Retinal pigment epithelial cell (primary cell): ENCODE measurements at regions not wholly inside any gene's neighbourhood (a gene's known extent, or its start where the extent isn't known, plus 50 kb on each side); places are given as distances from the start of the nearest gene placed in this dataset.
"Not testable (repeated sequence)": the region's sequence is repeated elsewhere in the genome, so short reads cannot be mapped to it uniquely, and the experiment has no call there.

Source experiments
- DNase-seq: peaks from one replicate; pipeline ENCODE4 v3.0.0-alpha.2; 2010; ENCODE audit warnings: low read depth
- H3K4me3 ChIP-seq: 2 replicates; pipeline ENCODE4 v1.5.1; 2011; ENCODE audit warnings: mild to moderate bottlenecking, low read length, control low read depth, moderate library complexity
- TF ChIP-seq, protein P1 (sequence below): conservative IDR thresholded peaks from 2 replicates; pipeline ENCODE4 v1.5.1; 2011; ENCODE audit warnings: low read depth, low read length, control low read depth, inconsistent platforms

GRCh38 chr11:80284946-80285785, 844.3 kb upstream of the TENM4 start:
- TF ChIP-seq, protein P1, sequence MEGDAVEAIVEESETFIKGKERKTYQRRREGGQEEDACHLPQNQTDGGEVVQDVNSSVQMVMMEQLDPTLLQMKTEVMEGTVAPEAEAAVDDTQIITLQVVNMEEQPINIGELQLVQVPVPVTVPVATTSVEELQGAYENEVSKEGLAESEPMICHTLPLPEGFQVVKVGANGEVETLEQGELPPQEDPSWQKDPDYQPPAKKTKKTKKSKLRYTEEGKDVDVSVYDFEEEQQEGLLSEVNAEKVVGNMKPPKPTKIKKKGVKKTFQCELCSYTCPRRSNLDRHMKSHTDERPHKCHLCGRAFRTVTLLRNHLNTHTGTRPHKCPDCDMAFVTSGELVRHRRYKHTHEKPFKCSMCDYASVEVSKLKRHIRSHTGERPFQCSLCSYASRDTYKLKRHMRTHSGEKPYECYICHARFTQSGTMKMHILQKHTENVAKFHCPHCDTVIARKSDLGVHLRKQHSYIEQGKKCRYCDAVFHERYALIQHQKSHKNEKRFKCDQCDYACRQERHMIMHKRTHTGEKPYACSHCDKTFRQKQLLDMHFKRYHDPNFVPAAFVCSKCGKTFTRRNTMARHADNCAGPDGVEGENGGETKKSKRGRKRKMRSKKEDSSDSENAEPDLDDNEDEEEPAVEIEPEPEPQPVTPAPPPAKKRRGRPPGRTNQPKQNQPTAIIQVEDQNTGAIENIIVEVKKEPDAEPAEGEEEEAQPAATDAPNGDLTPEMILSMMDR = no peak
- DNase-seq = no peak
- H3K4me3 ChIP-seq = no peak overlapping the region

DNA sequence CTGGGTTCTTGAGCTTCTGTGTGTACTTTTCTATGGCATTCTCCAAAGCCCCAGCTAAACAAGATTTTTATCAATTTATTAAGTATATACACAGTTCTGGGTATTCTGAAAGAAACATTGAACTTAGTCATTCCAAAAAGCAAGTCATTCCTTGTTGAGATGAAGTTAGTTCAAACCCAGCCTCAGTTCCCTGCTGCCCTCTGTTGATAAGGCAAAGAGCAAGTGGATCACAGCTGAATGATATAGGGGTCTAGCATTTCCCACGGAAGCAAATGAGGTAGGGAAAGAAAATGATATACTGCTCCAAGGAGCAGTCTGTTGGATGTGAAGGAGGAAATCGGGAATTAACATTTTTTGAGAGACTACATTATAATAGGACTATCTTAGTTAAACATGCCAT, 841.8 kb upstream of the TENM4 start:
- TF ChIP-seq, protein P1 = no peak
- H3K4me3 ChIP-seq = no peak overlapping the region
- DNase-seq = no peak

DNA sequence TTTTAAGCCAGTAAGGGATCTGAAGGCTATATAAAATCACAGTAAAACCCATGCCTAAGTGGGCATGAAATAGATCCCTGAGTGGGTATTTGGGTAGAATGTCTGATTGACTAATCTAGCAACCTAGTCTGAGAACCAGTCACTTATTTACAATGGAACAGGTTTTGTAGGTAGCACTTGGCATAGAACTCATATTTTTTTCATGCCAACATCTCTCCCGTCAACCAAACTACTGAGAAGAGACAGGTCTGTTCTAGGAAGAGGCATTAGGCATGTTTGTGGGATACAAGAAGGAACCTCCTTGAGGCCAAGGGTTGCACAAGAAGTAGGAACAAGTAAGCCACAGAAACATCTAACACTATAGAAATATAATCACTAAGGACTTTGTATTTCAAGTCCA, 840.4 kb upstream of the TENM4 start:
- TF ChIP-seq, protein P1 = no peak
- no peak overlapping the region for H3K4me3 ChIP-seq
- DNase-seq = no peak

DNA sequence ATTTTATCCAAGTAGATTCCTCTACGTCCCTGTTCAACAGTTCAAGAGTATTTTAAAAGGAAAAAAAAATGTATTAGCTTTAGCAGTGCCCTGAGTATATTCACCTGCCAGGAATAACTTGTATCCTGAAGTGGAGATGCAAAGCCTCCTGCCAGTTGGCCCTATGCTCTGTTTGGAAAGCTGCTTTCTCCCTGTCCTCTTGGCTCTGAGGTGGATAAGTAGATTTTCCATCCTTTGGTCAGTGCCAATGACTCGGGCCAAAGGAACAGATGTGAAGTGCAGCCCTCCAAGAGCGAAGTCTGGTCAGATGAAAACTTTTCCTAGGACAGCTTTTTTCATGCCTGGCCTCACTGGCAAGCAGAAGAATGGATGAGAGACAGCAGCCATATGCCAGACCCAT, 839.9 kb upstream of the TENM4 start:
- no peak for DNase-seq
- H3K4me3 ChIP-seq = no peak overlapping the region
- TF ChIP-seq, protein P1 = no peak

- no peak for DNase-seq
- no peak overlapping the region for H3K4me3 ChIP-seq
- TF ChIP-seq, protein P1 = no peak
These were observed 820.9 kb upstream of the TENM4 start for GRCh38 chr11:80261776-80262175.

- not testable (repeated sequence) for DNase-seq, H3K4me3 ChIP-seq
These were observed 816.6 kb upstream of the TENM4 start for GRCh38 chr11:80257319-80258015.

DNA sequence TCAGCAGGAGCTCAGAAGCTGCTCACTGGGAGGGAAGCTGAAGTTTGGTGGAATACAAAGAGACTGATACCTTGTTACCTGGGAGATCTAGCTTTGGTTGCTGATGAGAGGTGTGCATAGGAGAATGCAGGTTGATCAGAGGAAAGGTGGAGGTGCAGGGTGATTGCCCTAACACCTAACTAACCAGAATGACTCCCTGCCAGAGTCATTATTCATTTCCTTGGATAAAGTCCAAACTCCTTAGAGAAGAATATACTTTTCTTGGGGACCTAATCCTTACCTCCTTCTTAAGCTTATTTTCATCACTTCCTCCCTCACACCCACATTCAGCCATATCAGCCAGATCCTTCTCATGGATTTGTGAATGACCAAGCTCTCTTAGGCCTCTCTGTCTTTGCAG, 814.2 kb upstream of the TENM4 start:
- no peak overlapping the region for H3K4me3 ChIP-seq
- no peak for DNase-seq
- TF ChIP-seq, protein P1 = no peak
